Epithelial cell of esophagus (primary cell): ENCODE measurements at regions not wholly inside any gene's neighbourhood (a gene's known extent, or its start where the extent isn't known, plus 50 kb on each side); places are given as distances from the start of the nearest gene placed in this dataset.

ENCODE experiments used
- DNase-seq: peaks from one replicate; pipeline ENCODE4 v3.0.0; 2010; ENCODE audit warnings: low read depth
- H3K4me3 ChIP-seq: 2 replicates; pipeline ENCODE4 v1.5.1; 2011; ENCODE audit warnings: mild to moderate bottlenecking, low read length, control low read depth
- TF ChIP-seq, protein P1 (sequence below): IDR thresholded peaks from 2 replicates; pipeline ENCODE4 v1.5.1; 2011; ENCODE audit warnings: low read depth, mild to moderate bottlenecking, low read length, control low read depth, inconsistent platforms; ENCODE audit not compliant: insufficient read depth; ENCODE audit errors: missing control alignments

DNA sequence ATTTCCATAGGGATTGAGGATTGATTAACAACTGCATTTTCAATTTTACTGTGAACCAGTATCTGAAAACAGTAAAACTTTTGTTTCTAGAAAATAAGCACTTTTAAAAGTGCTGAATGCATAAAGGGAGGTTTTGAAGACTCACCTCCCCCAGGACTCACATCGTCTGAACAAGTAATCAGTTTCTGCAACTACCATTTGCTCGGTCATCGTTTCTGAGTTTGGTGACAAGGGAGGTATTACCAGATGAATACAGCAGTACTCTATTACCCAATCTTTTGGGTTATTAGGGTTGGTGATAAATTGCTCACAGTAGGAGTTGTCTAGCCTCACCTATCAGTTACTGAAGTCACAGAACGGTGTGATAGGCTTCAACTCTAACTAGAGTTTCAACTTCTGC lies 234.5 kb upstream of the FN1 start:
- no peak overlapping the region for H3K4me3 ChIP-seq
- no peak for DNase-seq
- TF ChIP-seq, protein P1, sequence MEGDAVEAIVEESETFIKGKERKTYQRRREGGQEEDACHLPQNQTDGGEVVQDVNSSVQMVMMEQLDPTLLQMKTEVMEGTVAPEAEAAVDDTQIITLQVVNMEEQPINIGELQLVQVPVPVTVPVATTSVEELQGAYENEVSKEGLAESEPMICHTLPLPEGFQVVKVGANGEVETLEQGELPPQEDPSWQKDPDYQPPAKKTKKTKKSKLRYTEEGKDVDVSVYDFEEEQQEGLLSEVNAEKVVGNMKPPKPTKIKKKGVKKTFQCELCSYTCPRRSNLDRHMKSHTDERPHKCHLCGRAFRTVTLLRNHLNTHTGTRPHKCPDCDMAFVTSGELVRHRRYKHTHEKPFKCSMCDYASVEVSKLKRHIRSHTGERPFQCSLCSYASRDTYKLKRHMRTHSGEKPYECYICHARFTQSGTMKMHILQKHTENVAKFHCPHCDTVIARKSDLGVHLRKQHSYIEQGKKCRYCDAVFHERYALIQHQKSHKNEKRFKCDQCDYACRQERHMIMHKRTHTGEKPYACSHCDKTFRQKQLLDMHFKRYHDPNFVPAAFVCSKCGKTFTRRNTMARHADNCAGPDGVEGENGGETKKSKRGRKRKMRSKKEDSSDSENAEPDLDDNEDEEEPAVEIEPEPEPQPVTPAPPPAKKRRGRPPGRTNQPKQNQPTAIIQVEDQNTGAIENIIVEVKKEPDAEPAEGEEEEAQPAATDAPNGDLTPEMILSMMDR = no peak

DNA sequence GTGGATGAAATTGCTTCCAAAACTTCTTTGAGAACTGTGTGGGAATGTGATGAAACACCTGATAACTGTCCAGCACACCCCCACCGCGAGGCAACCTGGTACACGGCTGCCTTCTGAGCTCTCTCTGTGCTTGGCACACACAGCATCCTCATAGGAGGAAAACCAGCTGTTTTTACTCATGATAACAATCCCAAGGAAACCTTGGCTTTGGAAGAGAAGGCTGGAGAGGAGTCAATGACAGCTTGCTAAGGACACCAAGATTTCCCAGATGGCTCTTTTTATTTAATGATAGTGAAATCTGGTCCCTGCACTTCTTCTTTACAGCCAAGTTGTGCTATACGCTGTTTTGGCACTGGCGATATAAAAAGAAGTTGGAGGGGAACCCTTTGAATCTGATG lies 232.5 kb upstream of the FN1 start:
- TF ChIP-seq, protein P1 = no peak
- H3K4me3 ChIP-seq = no peak overlapping the region
- DNase-seq = no peak

DNA sequence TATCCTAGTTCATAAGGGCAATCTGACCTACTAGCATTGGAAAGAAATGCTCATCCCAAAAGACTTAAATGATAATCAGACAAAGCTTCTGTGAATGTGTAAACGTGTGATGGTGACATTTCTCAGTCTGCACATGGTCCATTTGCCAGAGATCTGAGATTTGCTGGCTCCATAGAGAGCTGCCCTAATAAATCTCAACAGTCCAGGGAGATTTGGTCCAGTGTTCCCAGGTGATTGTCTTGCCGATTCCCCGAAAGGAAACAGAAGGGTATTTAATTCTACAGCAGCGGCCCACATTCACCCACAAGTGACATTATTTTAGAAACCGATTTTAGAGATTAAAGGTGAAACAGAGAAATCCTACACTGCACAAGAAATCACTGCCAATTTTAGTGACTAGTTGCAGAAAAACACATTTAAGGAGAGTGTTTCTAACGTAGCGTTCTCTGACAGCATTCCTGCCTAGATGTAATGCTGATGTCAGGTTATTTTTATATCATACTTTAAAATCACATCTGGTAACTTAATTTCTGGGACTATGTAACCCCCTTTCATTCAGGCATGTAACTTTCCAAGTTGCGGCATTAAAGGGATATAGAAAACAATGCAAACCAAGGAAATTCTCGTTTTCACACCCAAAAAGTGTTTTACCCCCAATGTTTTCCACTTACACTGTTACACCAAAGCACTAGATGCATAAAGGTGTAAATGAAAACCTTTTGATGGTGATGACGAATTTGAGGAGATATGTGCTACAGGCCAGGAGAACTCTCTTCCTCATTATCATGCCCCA lies 231.9 kb upstream of the FN1 start:
- no peak overlapping the region for H3K4me3 ChIP-seq
- TF ChIP-seq, protein P1 = no peak
- no peak for DNase-seq

DNA sequence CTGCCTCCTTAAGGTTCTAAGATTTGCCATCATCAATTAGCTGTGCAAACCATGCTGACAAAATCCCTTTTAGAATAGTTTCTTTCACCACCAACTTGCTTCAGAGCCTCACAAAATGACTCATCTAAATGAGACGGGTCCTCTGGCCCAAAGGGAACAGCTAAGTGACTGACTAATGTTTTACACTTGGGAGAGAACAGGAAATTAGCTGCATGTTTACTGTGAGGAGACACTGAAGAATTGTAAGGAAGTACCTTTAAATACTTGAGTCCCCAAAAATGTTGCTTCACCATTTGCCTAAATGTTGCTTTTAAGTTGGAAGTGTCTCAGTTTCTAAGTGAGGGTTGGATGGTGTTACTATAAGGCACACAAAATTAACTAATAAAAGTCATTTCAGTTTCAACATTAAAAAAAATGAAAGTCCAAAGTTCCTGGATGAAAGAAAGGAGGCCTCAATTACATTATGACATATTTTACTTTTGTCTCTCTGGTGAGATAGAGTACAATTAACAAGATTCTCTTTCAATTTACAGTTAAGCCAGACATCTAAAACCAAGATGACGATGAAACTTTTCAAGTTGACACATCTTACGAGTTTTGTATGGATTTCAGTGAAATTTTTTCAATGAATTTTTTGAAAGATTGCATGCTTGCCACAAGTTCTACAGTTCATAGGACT lies 229.1 kb upstream of the FN1 start:
- TF ChIP-seq, protein P1 = no peak
- no peak overlapping the region for H3K4me3 ChIP-seq
- DNase-seq = peak; percentile 95

DNA sequence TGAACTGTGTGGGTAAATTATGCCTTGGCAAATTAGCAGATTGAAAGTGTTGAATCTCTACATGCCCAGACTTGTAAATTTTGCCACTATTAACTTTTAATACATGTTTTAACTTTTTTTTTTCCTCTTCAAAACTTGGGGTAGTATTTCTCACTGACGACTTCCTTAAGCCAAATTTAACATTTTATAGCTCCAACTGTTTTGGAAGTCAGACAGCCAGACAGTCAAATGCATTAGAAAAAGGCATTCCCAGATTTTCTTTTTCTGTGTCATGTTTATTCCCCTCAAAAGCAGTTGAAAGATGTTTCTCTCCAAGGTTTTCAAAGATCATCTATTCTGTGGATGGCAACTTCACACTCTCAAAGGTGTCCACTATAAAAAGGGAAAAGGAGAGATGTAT lies 226.8 kb upstream of the FN1 start:
- TF ChIP-seq, protein P1 = no peak
- peak; percentile 21 for DNase-seq
- no peak overlapping the region for H3K4me3 ChIP-seq

DNA sequence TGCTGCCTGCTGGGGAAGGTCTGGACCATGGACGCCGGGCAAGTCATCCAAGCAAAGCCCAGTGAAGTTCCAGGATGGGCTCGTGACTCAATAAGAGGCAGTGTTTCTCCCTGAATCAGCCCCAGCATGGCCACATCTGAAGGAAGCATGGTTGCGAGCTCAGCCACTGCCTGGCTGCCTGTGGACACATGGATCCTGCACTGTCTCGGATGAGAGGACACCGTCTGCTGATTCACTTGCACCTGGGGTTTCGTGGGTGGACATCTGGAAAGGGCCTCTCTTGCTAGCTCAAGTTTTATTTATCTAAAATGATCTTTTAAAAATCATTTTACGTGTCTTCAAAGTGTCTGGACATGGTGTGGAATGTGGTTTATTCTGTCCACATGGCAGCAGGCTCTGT lies 224.8 kb upstream of the FN1 start:
- H3K4me3 ChIP-seq = no peak overlapping the region
- TF ChIP-seq, protein P1 = no peak
- DNase-seq = peak; percentile 87
